Activated CD4-positive, alpha-beta T cell treated with anti-CD3 and anti-CD28 coated beads for 36 hours (primary cell): ENCODE measurements at regions not wholly inside any gene's neighbourhood (a gene's known extent, or its start where the extent isn't known, plus 50 kb on each side); places are given as distances from the start of the nearest gene placed in this dataset.

Experiments used
- ATAC-seq: fragments of 200-7000 bp; cut with Tn5 transposase; one replicate; pipeline ENCODE4 v1.10.0; 2021; ENCODE audit warnings: mild to moderate bottlenecking, moderate library complexity
- CTCF ChIA-PET: fragments of 350-600 bp; sonication (Branson Sonifier 250); formaldehyde crosslinking; loops from one replicate; lab custom pipeline; 2021; ENCODE audit warnings: antibody characterized with exemption; lab: Charles Lee
- POLR2A ChIA-PET: fragments of 350-600 bp; sonication (Branson Sonifier 250); formaldehyde crosslinking; loops from one replicate; lab custom pipeline; 2021; ENCODE audit warnings: antibody characterized with exemption, inconsistent platforms; lab: Charles Lee
- DNase-seq: peaks from one replicate; pipeline ENCODE4 v3.0.0-alpha.2; 2020
- H3K27ac Mint-ChIP-seq: one replicate; pipeline ENCODE4 v1.8.0; 2021; ENCODE audit warnings: mixed read lengths
- H3K27me3 Mint-ChIP-seq: one replicate; pipeline ENCODE4 v1.8.0; 2021; ENCODE audit warnings: mixed read lengths
- H3K36me3 Mint-ChIP-seq: one replicate; pipeline ENCODE4 v1.8.0; 2021; ENCODE audit warnings: low read depth, mixed read lengths
- H3K4me1 Mint-ChIP-seq: one replicate; pipeline ENCODE4 v1.8.0; 2021; ENCODE audit warnings: mixed read lengths
- H3K4me3 Mint-ChIP-seq: one replicate; pipeline ENCODE4 v1.8.0; 2021; ENCODE audit warnings: mild to moderate bottlenecking, moderate library complexity, mixed read lengths
- H3K9me3 Mint-ChIP-seq: one replicate; pipeline ENCODE4 v1.8.0; 2021; ENCODE audit warnings: low read depth, mixed read lengths
- intact Hi-C, 2 experiments: fragments of 100-400 bp; cut with DNase I in 1 of 2; cut with micrococcal nuclease in 1 of 2; formaldehyde crosslinking; loops; one replicate each; pipeline versions ENCODE4 v1.14.2 to v1.15.1; 2022 to 2024; cut with DNase I, micrococcal nuclease

GRCh38 chr10:130781623-130782022, 529.9 kb downstream of the TCERG1L start:
- no peak overlapping the region for H3K27ac Mint-ChIP-seq
- POLR2A ChIA-PET = no interaction called here

GRCh38 chr10:130782467-130782866, 529.1 kb downstream of the TCERG1L start:
- no peaks in the 10 kb centered on the region for H3K4me1 Mint-ChIP-seq
- ATAC-seq (no peak), DNase-seq (no peak)
- CTCF ChIA-PET = interaction anchor here (0.5 kb wide), 1 partner anchor 869 kb away, joined by 3 read pairs; no protein-coding TSS in a partner anchor
- H3K9me3 Mint-ChIP-seq = no peaks in the 10 kb centered on the region
- POLR2A ChIA-PET = no interaction called here
- intact Hi-C loops = no loop called here
- H3K27me3 Mint-ChIP-seq = no peaks in the 10 kb centered on the region
- H3K4me3 Mint-ChIP-seq = no peak overlapping the region
- H3K36me3 Mint-ChIP-seq = no peaks in the 10 kb centered on the region
- H3K27ac Mint-ChIP-seq = no peak overlapping the region

More at GRCh38 chr10:130781623-130782022, 529.9 kb downstream of the TCERG1L start:
- H3K9me3 Mint-ChIP-seq = no peaks in the 10 kb centered on the region
- no peaks in the 10 kb centered on the region for H3K36me3 Mint-ChIP-seq
- H3K4me3 Mint-ChIP-seq = no peak overlapping the region
- CTCF ChIA-PET = no interaction called here
- ATAC-seq (no peak), DNase-seq (no peak)
- no peaks in the 10 kb centered on the region for H3K4me1 Mint-ChIP-seq
- intact Hi-C loops = no loop called here
- no peaks in the 10 kb centered on the region for H3K27me3 Mint-ChIP-seq

GRCh38 chr10:130784326-130784725, 527.2 kb downstream of the TCERG1L start:
- intact Hi-C loops = no loop called here
- no peak for ATAC-seq
- no peak overlapping the region for H3K27ac Mint-ChIP-seq
- H3K4me3 Mint-ChIP-seq = no peak overlapping the region
- H3K9me3 Mint-ChIP-seq = no peaks in the 10 kb centered on the region
- H3K36me3 Mint-ChIP-seq = no peaks in the 10 kb centered on the region
- H3K4me1 Mint-ChIP-seq = no peaks in the 10 kb centered on the region
- DNase-seq = no peak
- POLR2A ChIA-PET = no interaction called here
- H3K27me3 Mint-ChIP-seq = no peaks in the 10 kb centered on the region
- CTCF ChIA-PET = no interaction called here

GRCh38 chr10:130786365-130786966, 525.1 kb downstream of the TCERG1L start:
- intact Hi-C loops = no loop called here
- ATAC-seq (no peak), DNase-seq (no peak)
- ChIA-PET CTCF (no interaction called here), POLR2A (no interaction called here)
- no peaks in the 10 kb centered on the region for H3K9me3 Mint-ChIP-seq
- H3K36me3 Mint-ChIP-seq = no peaks in the 10 kb centered on the region
- no peak overlapping the region for H3K27ac Mint-ChIP-seq
- H3K4me1 Mint-ChIP-seq = no peaks in the 10 kb centered on the region
- H3K4me3 Mint-ChIP-seq = no peak overlapping the region
- no peaks in the 10 kb centered on the region for H3K27me3 Mint-ChIP-seq

GRCh38 chr10:130787243-130787642, 524.3 kb downstream of the TCERG1L start:
- DNase-seq (no peak), ATAC-seq (no peak)
- ChIA-PET CTCF (no interaction called here), POLR2A (no interaction called here)
- H3K9me3 Mint-ChIP-seq = no peaks in the 10 kb centered on the region
- H3K4me1 Mint-ChIP-seq = no peaks in the 10 kb centered on the region
- no peaks in the 10 kb centered on the region for H3K36me3 Mint-ChIP-seq
- H3K4me3 Mint-ChIP-seq = no peak overlapping the region
- intact Hi-C loops = no loop called here
- H3K27me3 Mint-ChIP-seq = no peaks in the 10 kb centered on the region
- no peak overlapping the region for H3K27ac Mint-ChIP-seq

- Mint-ChIP-seq H3K4me1 (no peaks in the 10 kb centered on the region), H3K36me3 (no peaks in the 10 kb centered on the region), H3K4me3 (no peak overlapping the region), H3K27me3 (no peaks in the 10 kb centered on the region), H3K9me3 (no peaks in the 10 kb centered on the region), H3K27ac (no peak overlapping the region)
- ChIA-PET CTCF (no interaction called here), POLR2A (no interaction called here)
- intact Hi-C loops = no loop called here
- no peak for ATAC-seq
- no peak for DNase-seq
Observed at GRCh38 chr10:130787821-130788220, 523.7 kb downstream of the TCERG1L start.

GRCh38 chr10:130790339-130790738, 521.2 kb downstream of the TCERG1L start:
- Mint-ChIP-seq H3K4me3 (no peak overlapping the region), H3K27ac (no peak overlapping the region), H3K36me3 (no peaks in the 10 kb centered on the region), H3K27me3 (no peaks in the 10 kb centered on the region), H3K4me1 (no peaks in the 10 kb centered on the region), H3K9me3 (no peaks in the 10 kb centered on the region)
- ChIA-PET CTCF (no interaction called here), POLR2A (no interaction called here)
- ATAC-seq (no peak), DNase-seq (no peak)
- intact Hi-C loops = no loop called here

- Mint-ChIP-seq H3K4me1 (no peaks in the 10 kb centered on the region), H3K36me3 (no peaks in the 10 kb centered on the region), H3K27me3 (no peaks in the 10 kb centered on the region), H3K27ac (no peak overlapping the region), H3K4me3 (no peak overlapping the region), H3K9me3 (no peaks in the 10 kb centered on the region)
- DNase-seq (no peak), ATAC-seq (no peak)
- CTCF ChIA-PET = no interaction called here
- intact Hi-C loops = no loop called here
- POLR2A ChIA-PET = no interaction called here
Observed at GRCh38 chr10:130792096-130792845, 519.2 kb downstream of the TCERG1L start.

GRCh38 chr10:130795819-130796218, 515.7 kb downstream of the TCERG1L start:
- no peak for ATAC-seq

GRCh38 chr10:130799532-130799931, 512.0 kb downstream of the TCERG1L start:
- Mint-ChIP-seq H3K27me3 (no peaks in the 10 kb centered on the region), H3K36me3 (no peaks in the 10 kb centered on the region), H3K4me3 (no peak overlapping the region), H3K27ac (no peak overlapping the region), H3K9me3 (no peaks in the 10 kb centered on the region), H3K4me1 (no peaks in the 10 kb centered on the region)
- CTCF ChIA-PET = no interaction called here
- ATAC-seq (no peak), DNase-seq (no peak)
- POLR2A ChIA-PET = no interaction called here
- intact Hi-C loops = no loop called here

More at GRCh38 chr10:130795819-130796218, 515.7 kb downstream of the TCERG1L start:
- no peak overlapping the region for H3K4me3 Mint-ChIP-seq
- DNase-seq = no peak
- no peaks in the 10 kb centered on the region for H3K27me3 Mint-ChIP-seq
- ChIA-PET CTCF (no interaction called here), POLR2A (no interaction called here)
- intact Hi-C loops = no loop called here
- H3K4me1 Mint-ChIP-seq = no peaks in the 10 kb centered on the region
- H3K9me3 Mint-ChIP-seq = no peaks in the 10 kb centered on the region
- no peak overlapping the region for H3K27ac Mint-ChIP-seq
- H3K36me3 Mint-ChIP-seq = no peaks in the 10 kb centered on the region

- no peak for ATAC-seq
- ChIA-PET CTCF (no interaction called here), POLR2A (no interaction called here)
Observed at GRCh38 chr10:130800281-130800680, 511.2 kb downstream of the TCERG1L start.

GRCh38 chr10:130801276-130801675, 510.2 kb downstream of the TCERG1L start:
- intact Hi-C loops = no loop called here
- no peaks in the 10 kb centered on the region for H3K4me1 Mint-ChIP-seq

More at GRCh38 chr10:130800281-130800680, 511.2 kb downstream of the TCERG1L start:
- no peaks in the 10 kb centered on the region for H3K9me3 Mint-ChIP-seq
- H3K27ac Mint-ChIP-seq = no peak overlapping the region
- H3K4me3 Mint-ChIP-seq = no peak overlapping the region
- H3K4me1 Mint-ChIP-seq = no peaks in the 10 kb centered on the region
- no peak for DNase-seq
- no peaks in the 10 kb centered on the region for H3K36me3 Mint-ChIP-seq
- intact Hi-C loops = no loop called here
- H3K27me3 Mint-ChIP-seq = no peaks in the 10 kb centered on the region

More at GRCh38 chr10:130801276-130801675, 510.2 kb downstream of the TCERG1L start:
- DNase-seq = no peak
- no peak for ATAC-seq
- CTCF ChIA-PET = no interaction called here
- H3K27me3 Mint-ChIP-seq = no peaks in the 10 kb centered on the region
- POLR2A ChIA-PET = no interaction called here
- no peaks in the 10 kb centered on the region for H3K9me3 Mint-ChIP-seq
- H3K27ac Mint-ChIP-seq = no peak overlapping the region
- H3K36me3 Mint-ChIP-seq = no peaks in the 10 kb centered on the region
- H3K4me3 Mint-ChIP-seq = no peak overlapping the region
